TTC549 (cell line): ENCODE measurements at regions not wholly inside any gene's neighbourhood (a gene's known extent, or its start where the extent isn't known, plus 50 kb on each side); places are given as distances from the start of the nearest gene placed in this dataset.
A peak's percentile ranks its signal among the peaks of the same experiment; 100 is the strongest.
"Not testable (repeated sequence)": the region's sequence is repeated elsewhere in the genome, so short reads cannot be mapped to it uniquely, and the experiment has no call there.

ENCODE experiments used
- FAIRE-seq: peaks from 2 replicates; lab custom pipeline; 2012; peaks lifted over from hg19 to GRCh38; lab: Jason Lieb, UNC

DNA sequence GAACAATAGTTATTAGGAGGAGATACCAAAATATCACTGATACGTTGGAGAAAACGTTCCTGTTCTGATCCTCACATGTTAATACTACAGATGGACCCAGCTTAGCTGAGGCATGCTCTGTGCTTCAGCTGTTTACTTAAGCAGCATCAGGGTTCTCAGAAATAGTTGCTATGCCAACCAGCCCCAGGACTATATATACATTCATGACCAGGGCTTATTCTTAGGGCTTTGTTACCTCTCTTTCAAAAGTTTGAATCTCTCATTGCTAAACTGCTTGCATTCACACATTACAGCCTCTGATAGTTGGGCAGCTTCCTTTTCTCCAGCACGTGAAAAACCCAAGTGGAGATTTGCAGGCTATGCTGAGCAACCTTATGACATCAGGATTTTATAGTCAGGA is 800.4 kb downstream of the DIAPH3 start:
- FAIRE-seq: no peak

DNA sequence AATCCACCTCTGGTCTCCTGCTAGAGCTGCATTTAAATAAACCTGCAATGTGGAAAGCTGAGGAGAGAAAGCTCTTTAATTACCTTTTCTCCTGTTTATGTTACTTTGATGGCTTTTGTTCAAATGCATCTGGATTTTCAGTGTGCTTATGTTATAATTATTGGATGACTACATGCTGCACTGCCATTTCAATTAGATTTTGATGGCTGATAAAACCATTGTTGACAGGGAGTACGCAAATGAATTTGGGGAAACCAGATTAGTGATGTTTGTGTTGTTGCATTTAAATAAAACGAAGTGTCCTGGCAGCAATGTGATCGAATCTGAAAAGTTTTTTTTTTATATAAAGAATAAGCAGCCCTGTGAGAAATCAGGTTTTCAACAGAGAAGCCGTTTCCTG is 799.8 kb downstream of the DIAPH3 start:
- FAIRE-seq: no peak

GRCh38 chr13:59364641-59365085 is 799.1 kb downstream of the DIAPH3 start:
- FAIRE-seq: peak; percentile 96

DNA sequence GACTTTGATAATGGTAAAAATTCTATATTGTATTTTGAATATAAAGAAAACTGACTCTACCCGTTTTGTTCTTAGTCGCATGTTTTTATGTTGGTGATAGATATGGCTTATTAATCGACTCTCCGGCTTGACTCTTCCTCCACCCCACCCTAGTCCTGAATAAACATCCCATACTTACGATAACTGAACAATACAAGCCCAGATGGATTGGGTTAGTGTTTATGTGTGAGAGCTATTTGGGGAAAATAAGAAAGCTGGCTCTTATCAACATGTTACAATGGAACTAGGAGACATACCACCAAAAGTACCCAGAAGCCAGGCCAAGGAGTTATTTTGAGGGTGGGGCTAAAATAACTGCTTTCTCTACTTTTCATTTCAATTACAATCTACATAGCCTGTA is 796.3 kb downstream of the DIAPH3 start:
- peak; percentile 86 for FAIRE-seq

DNA sequence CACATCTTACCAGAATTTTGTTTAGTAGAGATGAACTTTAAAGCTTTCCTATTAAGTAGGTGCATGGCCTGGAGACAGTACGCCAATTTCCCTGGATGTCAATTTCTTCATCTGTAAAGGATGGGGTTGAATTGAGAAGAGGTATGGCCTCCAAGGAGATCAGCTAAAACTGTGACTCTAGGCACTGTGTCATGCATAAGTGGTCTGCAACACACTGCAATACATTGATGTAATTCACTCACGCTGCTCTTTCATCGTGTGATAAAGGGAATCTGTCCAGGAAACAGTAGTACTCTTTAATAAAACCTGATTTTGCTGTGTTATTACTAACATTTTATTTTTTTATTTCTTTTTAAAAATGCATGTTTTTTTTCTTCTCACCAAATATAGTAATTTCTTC is 795.8 kb downstream of the DIAPH3 start:
- peak; percentile 20 for FAIRE-seq

- FAIRE-seq: no peak
These were observed 795.0 kb downstream of the DIAPH3 start for GRCh38 chr13:59368693-59369092.

DNA sequence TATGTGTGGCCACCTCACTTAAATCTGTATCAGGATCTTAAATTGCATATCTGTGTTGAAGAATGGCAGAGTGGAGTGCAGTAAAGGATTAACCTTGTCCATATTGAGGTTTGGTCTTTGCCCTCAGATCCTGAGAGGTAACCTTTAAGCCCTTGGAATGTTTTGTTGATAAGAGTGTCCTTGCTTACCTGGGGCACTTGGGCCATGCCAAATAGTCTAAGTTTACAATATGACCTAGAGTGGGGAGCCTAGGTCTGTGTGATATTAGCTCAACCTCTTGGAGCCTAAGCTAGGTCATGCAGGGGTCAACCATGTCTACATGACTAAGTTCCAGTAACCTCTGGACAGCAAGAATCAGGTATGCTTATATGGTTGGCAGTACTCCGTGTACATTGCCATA is 792.5 kb downstream of the DIAPH3 start:
- FAIRE-seq: no peak

GRCh38 chr13:59373341-59373740 is 790.4 kb downstream of the DIAPH3 start:
- FAIRE-seq: no peak

DNA sequence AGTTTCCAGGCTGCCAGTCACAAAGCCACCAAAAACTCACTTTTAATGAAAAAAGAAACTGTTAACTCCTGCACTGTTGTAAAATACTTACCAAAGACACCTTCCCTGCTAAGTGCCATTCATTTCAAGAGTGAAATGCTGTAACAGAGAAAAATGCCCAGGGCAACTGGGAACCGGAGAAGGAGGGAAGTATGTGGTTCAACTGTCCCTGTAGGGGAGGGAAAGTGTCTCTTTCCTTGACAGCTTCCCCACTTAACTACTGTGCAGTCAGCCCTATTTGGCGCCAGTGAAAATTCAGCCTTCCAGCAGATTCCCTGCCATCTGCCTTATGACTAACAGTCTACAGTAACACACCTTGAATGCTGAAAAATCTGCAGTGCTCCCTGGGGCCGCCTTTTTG is 789.0 kb downstream of the DIAPH3 start:
- no peak for FAIRE-seq

- no peak for FAIRE-seq
These were observed 779.6 kb downstream of the DIAPH3 start for GRCh38 chr13:59384154-59384553.

GRCh38 chr13:59391696-59392095 is 772.0 kb downstream of the DIAPH3 start:
- FAIRE-seq: no peak

DNA sequence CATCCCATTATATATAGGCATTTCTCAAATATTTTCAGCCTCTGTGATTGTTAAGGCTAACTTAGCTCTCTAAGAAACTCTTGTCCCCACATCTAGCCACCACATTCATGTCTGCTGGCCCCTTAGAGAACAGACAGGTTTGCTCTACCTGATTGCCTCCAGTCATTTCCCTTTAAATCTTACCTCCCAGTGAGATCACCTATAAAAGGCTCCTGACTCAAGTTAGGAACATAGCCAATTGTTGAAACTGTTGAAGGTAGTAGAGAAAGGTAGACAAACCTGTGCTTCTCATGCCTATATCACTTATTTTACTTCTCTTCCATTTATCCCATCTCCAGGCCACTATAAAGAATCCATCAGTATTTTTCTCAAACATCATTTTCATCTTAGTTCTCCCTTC is 771.4 kb downstream of the DIAPH3 start:
- FAIRE-seq: no peak

- no peak for FAIRE-seq
These were observed 769.2 kb downstream of the DIAPH3 start for GRCh38 chr13:59394496-59394895.

DNA sequence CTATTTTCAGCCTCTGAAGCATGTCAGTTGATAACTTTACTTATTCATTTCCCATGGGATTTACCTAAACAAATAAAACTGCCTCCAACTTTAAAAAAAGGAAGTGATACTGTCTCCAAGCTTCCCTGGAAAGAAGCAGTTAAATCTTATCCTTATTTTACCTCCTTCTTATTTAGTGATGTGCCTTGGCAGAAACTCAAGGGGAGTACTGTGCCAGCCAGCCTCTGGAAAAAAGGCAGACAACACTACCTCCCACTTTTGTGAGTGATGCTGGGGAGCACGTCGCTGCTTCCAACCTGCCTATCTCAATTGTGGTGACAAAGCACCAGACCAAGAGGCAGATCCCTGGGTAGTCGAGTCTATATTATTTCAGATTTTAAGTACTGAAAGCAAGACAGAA is 765.6 kb downstream of the DIAPH3 start:
- FAIRE-seq: no peak

DNA sequence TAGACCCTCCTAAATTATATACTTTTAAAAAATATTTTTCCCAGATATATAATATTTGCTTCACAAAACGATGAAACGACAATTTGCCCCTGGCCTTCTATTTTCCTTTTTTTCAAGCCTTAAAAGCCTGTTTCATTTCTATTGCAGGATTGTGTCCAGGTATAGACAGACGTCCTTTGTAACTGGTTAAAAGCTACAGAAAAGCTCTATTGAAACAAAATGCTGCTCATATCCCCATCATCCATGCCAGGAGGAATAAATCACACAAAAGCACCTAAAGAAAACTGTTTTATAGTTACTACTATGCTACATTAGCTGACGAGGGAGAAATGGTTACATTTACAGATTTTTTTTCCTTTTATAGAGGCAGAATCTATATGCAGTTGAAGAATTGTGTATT is 765.1 kb downstream of the DIAPH3 start:
- FAIRE-seq: no peak

GRCh38 chr13:59399513-59399912 is 764.2 kb downstream of the DIAPH3 start:
- no peak for FAIRE-seq

DNA sequence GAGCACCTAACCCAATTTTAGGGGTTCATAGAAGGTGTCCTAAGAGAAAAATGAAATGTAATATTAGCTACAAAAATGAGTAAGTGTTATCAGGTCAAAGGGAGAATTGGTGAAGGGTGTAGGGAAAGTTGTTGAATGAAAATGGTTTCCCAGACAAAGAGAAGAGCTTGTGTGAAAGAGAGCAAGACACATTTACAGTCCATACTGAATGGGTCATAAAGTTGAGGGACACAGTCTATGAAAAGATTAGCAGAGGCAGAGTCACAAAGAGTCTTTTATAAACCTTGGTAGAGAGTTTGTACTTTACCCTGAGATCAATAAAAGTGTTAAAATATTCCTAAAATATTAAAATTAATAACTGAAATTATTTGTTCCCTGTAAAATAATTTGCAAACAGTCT is 759.4 kb downstream of the DIAPH3 start:
- FAIRE-seq: no peak

DNA sequence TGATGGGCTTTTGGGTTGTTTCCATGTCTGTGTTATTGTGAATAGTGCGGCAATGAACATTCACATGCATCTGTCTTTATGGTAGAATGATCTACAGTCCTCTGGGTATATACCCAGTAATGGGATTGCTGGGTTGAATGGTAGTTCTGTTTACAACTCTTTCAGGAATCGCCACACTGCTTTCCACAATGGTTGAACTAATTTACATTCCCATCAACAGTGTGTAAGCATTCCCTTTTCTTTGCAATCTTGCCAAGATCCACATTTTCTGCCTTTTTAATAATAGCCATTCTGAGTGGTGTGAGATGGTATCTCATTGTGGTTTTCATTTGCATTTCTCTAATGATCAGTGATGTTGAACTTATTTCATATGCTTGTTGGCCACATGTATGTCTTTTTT is 756.5 kb downstream of the DIAPH3 start:
- not testable (repeated sequence) for FAIRE-seq

- FAIRE-seq: no peak
These were observed 755.0 kb downstream of the DIAPH3 start for GRCh38 chr13:59408738-59409137.

GRCh38 chr13:59409211-59409610 is 754.5 kb downstream of the DIAPH3 start:
- FAIRE-seq: no peak

GRCh38 chr13:59409634-59410200 is 754.0 kb downstream of the DIAPH3 start:
- no peak for FAIRE-seq

DNA sequence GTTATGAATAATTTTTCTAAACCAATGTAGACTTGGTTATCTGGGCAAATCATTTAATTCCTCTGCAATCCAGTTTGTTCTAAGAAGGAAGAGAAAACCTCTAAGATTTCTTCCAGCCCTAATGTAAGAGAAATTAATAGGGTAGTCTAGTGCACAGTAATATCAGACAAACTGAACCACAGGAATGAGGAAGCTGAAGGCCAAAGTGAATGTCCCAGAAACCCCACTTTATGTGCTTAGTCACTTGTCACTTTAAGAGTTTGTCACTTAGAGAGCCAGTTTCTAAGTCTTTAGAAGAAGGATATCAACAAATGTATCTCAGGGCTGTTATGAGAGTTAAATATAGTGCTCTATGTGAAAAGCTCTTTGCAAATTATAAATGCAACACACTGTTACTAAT is 750.6 kb downstream of the DIAPH3 start:
- no peak for FAIRE-seq

GRCh38 chr13:59414006-59414405 is 749.7 kb downstream of the DIAPH3 start:
- FAIRE-seq: no peak

GRCh38 chr13:59415498-59415897 is 748.2 kb downstream of the DIAPH3 start:
- no peak for FAIRE-seq

DNA sequence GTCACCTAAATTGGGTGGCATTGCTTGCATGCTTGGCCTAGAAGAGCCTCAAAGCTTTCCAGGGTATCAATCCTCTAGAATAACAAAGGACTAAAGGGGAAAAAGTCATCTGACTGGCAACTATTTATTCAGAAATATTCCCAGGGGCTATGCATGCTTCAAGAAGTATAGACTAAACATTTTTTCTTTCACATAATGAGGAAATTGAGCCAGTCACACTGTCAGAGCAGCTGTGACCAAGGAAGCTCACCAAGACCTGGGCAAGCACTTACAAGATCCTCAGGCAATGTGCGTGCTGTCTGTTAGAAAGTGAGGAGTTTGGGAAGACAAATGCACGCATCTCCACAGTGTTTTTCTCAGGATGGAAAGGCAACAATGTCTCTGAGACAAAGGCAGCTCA is 747.2 kb downstream of the DIAPH3 start:
- FAIRE-seq: peak; percentile 92
